GM10266 (cell line): ENCODE measurements at regions not wholly inside any gene's neighbourhood (a gene's known extent, or its start where the extent isn't known, plus 50 kb on each side); places are given as distances from the start of the nearest gene placed in this dataset.

Experiments used
- DNase-seq: peaks from one replicate; pipeline ENCODE4 v3.0.0; 2012; ENCODE audit errors: extremely low spot score
- CTCF ChIP-seq: IDR thresholded peaks from 2 replicates; pipeline ENCODE4 v1.5.1; 2012; ENCODE audit warnings: mild to moderate bottlenecking, low read depth; ENCODE audit not compliant: control insufficient read depth, insufficient read depth; ENCODE audit errors: missing control alignments

GRCh38 chr11:110805756-110806155 is 93.5 kb upstream of the ARHGAP20 start:
- no peak for TF ChIP-seq CTCF
- DNase-seq, result no peak

GRCh38 chr11:110802162-110802561 is 89.9 kb upstream of the ARHGAP20 start:
- no peak for DNase-seq
- no peak for TF ChIP-seq CTCF

GRCh38 chr11:110801328-110801727 is 89.1 kb upstream of the ARHGAP20 start:
- TF ChIP-seq CTCF, result no peak
- DNase-seq, result no peak

GRCh38 chr11:110798201-110798900 is 86.1 kb upstream of the ARHGAP20 start:
- no peak for TF ChIP-seq CTCF

GRCh38 chr11:110797453-110797852 is 85.2 kb upstream of the ARHGAP20 start:
- no peak for TF ChIP-seq CTCF
- DNase-seq, result peak; percentile 42

More at GRCh38 chr11:110798201-110798900, 86.1 kb upstream of the ARHGAP20 start:
- no peak for DNase-seq

GRCh38 chr11:110795112-110795624 is 82.9 kb upstream of the ARHGAP20 start:
- TF ChIP-seq CTCF, result no peak
- DNase-seq, result no peak

- DNase-seq, result no peak
- no peak for TF ChIP-seq CTCF
Observed at GRCh38 chr11:110793556-110793955, 81.3 kb upstream of the ARHGAP20 start.
